ENCODE measurements at regions not wholly inside any gene's neighbourhood (a gene's known extent, or its start where the extent isn't known, plus 50 kb on each side); places are given as distances from the start of the nearest gene placed in this dataset.
"Not testable (repeated sequence)": the region's sequence is repeated elsewhere in the genome, so short reads cannot be mapped to it uniquely, and the experiment has no call there.

- DNase-seq (ENCODE audit: low read depth): no peak
These were observed 165.0 kb upstream of the MPDZ start for GRCh38 chr9:13444245-13445102.

GRCh38 chr9:13443346-13444244 is 164.1 kb upstream of the MPDZ start:
- no peak for DNase-seq (ENCODE audit: low read depth)

GRCh38 chr9:13439685-13440476 is 160.4 kb upstream of the MPDZ start:
- DNase-seq (ENCODE audit: low read depth): no peak

GRCh38 chr9:13437866-13438265 is 158.4 kb upstream of the MPDZ start:
- DNase-seq (ENCODE audit: low read depth): no peak

- no peak for DNase-seq (ENCODE audit: low read depth)
These were observed 157.1 kb upstream of the MPDZ start for GRCh38 chr9:13436591-13436990.

- not testable (repeated sequence) for DNase-seq (ENCODE audit: low read depth)
These were observed 154.0 kb upstream of the MPDZ start for GRCh38 chr9:13433453-13433852.

GRCh38 chr9:13432904-13433303 is 153.4 kb upstream of the MPDZ start:
- DNase-seq (ENCODE audit: low read depth): peak; percentile 3

GRCh38 chr9:13431692-13432091 is 152.2 kb upstream of the MPDZ start:
- DNase-seq (ENCODE audit: low read depth): no peak

GRCh38 chr9:13431222-13431536 is 151.7 kb upstream of the MPDZ start:
- no peak for DNase-seq (ENCODE audit: low read depth)

GRCh38 chr9:13430368-13431221 is 151.1 kb upstream of the MPDZ start:
- DNase-seq (ENCODE audit: low read depth): no peak

- DNase-seq (ENCODE audit: low read depth): no peak
These were observed 150.1 kb upstream of the MPDZ start for GRCh38 chr9:13429301-13430190.

GRCh38 chr9:13428766-13429165 is 149.3 kb upstream of the MPDZ start:
- no peak for DNase-seq (ENCODE audit: low read depth)

GRCh38 chr9:13427587-13427986 is 148.1 kb upstream of the MPDZ start:
- DNase-seq (ENCODE audit: low read depth): peak; percentile 33

- DNase-seq (ENCODE audit: low read depth): no peak
These were observed 147.1 kb upstream of the MPDZ start for GRCh38 chr9:13426606-13427005.

GRCh38 chr9:13424872-13425271 is 145.4 kb upstream of the MPDZ start:
- DNase-seq (ENCODE audit: low read depth): no peak

- no peak for DNase-seq (ENCODE audit: low read depth)
These were observed 144.7 kb upstream of the MPDZ start for GRCh38 chr9:13424204-13424603.

- DNase-seq (ENCODE audit: low read depth): no peak
These were observed 134.9 kb upstream of the MPDZ start for GRCh38 chr9:13414349-13414748.

- DNase-seq (ENCODE audit: low read depth): no peak
These were observed 132.8 kb upstream of the MPDZ start for GRCh38 chr9:13412331-13412730.

GRCh38 chr9:13411791-13412190 is 132.3 kb upstream of the MPDZ start:
- DNase-seq (ENCODE audit: low read depth): no peak

GRCh38 chr9:13410566-13411031 is 131.1 kb upstream of the MPDZ start:
- DNase-seq (ENCODE audit: low read depth): peak; percentile 5

All from RPMI7951 (cell line).